ENCODE measurements at regions not wholly inside any gene's neighbourhood (a gene's known extent, or its start where the extent isn't known, plus 50 kb on each side); places are given as distances from the start of the nearest gene placed in this dataset.

DNA sequence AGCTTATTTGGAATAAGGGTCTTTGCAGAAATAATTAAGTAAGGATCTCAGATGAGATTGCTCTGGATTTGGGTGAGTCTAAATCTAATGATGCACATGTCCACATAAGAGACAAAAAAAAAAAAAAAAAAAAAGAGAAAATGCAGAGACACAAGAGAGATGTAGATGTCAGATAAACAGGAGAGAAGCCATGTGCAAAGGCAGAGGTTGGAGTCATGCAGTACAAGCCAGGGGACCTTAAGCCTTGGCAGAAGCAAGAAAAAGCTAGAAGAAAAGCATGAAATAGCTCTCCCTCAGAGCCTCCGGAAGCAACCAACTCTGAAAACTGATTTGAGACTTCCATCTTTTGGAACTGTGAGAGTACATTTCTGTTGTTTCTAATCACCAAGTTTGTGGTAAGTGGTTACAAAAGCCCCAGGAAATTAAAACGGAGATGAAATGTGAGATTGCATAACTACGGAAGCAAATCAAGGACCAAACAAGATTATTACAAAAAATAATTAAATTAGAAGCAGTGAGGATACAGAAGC is 1304.0 kb upstream of the SEL1L start:
- TF ChIP-seq, protein P1, sequence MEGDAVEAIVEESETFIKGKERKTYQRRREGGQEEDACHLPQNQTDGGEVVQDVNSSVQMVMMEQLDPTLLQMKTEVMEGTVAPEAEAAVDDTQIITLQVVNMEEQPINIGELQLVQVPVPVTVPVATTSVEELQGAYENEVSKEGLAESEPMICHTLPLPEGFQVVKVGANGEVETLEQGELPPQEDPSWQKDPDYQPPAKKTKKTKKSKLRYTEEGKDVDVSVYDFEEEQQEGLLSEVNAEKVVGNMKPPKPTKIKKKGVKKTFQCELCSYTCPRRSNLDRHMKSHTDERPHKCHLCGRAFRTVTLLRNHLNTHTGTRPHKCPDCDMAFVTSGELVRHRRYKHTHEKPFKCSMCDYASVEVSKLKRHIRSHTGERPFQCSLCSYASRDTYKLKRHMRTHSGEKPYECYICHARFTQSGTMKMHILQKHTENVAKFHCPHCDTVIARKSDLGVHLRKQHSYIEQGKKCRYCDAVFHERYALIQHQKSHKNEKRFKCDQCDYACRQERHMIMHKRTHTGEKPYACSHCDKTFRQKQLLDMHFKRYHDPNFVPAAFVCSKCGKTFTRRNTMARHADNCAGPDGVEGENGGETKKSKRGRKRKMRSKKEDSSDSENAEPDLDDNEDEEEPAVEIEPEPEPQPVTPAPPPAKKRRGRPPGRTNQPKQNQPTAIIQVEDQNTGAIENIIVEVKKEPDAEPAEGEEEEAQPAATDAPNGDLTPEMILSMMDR (IDR thresholded peaks at IDR 0.05) = no peak
- no peak for TF ChIP-seq POLR2A (IDR thresholded peaks at IDR 0.05)

Measured in sigmoid colon (tissue), 3 donors.